ENCODE measurements at regions not wholly inside any gene's neighbourhood (a gene's known extent, or its start where the extent isn't known, plus 50 kb on each side); places are given as distances from the start of the nearest gene placed in this dataset.

DNA sequence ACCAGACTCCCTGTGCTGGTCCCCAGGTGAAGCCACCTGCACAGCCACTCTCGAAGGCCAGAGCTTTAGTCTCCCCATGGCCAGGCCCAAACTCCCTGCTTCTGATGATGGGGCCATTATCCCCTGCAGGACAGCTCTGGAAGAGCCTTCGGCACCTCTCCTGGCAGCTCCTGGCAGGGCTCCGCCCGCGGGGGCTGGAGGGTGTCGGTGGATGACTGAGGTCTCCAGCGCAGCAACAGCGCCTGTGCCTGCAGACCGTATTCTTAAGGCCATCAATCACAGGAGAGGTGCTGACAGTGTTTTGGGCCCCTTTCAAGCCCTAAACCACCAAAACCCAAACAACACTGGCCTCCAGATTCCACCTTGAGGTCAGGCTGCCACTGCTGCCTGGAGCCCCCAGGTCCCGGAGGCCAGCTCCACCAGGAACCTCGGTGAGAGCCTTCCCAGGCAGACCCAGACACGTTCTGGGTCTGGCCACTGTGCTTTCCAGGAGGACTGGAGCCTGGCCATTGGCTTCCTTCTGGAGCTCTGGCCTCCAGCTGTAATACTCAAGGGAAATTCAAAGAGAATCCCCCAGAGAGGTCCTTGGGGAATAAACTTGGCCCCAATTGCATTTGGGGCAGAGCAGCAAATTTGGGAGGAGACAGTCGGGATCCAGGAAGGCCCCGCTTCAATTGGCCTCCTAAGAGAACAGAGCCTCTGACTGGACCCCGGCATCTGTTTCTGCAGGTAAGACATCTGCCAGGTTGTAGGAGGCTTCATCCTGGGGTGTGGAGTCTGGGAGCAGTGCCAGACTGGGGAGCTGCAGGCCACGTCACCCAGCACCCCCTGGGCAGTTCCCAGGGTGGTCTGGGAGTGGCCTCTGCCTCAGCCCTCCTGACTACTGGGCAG is 210.6 kb upstream of the RTL1 start:
- H3K4me3 ChIP-seq = no peak overlapping the region
- H3K36me3 ChIP-seq = no peaks in the 10 kb centered on the region
- TF ChIP-seq POLR2A (IDR thresholded peaks at IDR 0.05) = no peak
- TF ChIP-seq, protein P1, sequence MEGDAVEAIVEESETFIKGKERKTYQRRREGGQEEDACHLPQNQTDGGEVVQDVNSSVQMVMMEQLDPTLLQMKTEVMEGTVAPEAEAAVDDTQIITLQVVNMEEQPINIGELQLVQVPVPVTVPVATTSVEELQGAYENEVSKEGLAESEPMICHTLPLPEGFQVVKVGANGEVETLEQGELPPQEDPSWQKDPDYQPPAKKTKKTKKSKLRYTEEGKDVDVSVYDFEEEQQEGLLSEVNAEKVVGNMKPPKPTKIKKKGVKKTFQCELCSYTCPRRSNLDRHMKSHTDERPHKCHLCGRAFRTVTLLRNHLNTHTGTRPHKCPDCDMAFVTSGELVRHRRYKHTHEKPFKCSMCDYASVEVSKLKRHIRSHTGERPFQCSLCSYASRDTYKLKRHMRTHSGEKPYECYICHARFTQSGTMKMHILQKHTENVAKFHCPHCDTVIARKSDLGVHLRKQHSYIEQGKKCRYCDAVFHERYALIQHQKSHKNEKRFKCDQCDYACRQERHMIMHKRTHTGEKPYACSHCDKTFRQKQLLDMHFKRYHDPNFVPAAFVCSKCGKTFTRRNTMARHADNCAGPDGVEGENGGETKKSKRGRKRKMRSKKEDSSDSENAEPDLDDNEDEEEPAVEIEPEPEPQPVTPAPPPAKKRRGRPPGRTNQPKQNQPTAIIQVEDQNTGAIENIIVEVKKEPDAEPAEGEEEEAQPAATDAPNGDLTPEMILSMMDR (IDR thresholded peaks at IDR 0.05) = no peak
- no peaks in the 10 kb centered on the region for H3K27me3 ChIP-seq
- H3K9me3 ChIP-seq = no peaks in the 10 kb centered on the region
- peak in 2 of 3 donors; percentile 4 to 10 for DNase-seq
- H3K4me1 ChIP-seq = no peaks in the 10 kb centered on the region
- H3K27ac ChIP-seq = no peak overlapping the region

DNA sequence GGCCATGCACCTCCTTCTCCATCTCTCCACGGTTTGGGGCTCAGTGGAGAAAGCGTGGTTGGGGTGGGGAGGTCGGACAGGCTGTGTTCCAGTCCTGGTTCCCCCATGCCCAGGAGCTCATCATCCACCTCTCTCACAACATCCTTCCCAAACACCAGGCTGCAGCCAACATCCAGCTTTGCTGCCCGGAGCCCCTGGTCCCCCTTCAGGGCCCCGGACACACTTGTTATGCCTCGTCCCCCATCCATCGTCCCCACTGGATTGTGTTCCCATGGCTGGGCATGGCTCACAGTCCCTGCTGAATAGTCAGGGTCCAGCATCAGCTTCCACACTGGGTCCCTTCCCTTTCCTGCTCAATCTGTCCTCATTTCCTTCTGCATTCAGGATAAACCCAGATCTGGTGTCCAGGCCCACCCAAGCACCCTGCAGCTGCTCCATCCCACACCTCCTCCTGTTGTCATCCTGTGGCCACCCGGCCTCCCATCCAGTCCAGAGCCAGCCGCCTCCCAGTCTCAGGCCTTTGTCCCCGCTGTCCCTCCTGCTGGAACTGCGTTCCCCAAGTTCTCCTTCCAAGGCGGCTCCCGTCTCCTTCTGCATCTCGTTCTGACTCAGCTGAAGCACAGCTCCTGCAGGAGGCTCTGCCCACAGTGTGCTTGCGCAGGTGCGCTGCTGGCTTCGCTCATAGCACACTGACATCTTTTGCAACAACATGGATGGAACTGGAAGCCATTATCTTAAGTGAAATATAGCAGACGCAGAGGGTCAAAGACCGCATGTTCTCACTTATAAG is 211.4 kb upstream of the RTL1 start:
- no peaks in the 10 kb centered on the region for H3K4me1 ChIP-seq
- H3K27ac ChIP-seq = no peak overlapping the region
- no peaks in the 10 kb centered on the region for H3K9me3 ChIP-seq
- DNase-seq = peak in 1 of 3 donors; percentile 36
- H3K4me3 ChIP-seq = no peak overlapping the region
- no peak for TF ChIP-seq POLR2A (IDR thresholded peaks at IDR 0.05)
- TF ChIP-seq, protein P1 (IDR thresholded peaks at IDR 0.05) = no peak
- H3K36me3 ChIP-seq = no peaks in the 10 kb centered on the region
- no peaks in the 10 kb centered on the region for H3K27me3 ChIP-seq

DNA sequence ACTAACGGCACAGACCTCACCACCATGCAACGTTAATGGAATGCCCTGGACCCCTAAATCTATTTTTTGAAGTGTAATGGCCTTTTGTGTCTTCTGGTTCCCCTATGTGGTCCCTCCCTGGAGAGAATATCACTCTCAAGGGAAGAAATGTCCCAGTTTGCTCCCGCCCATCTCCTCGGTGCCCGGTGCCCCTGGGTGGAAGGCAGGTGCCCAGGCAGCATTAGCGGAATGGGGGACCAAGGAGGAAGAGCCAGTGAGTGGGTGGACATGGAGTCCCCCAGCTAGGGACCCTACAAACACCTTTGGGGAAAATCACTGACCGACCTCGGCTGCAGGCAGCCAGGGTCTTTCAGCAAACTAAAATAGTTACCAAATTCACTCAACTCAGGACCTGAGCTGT is 212.1 kb upstream of the RTL1 start:
- Histone ChIP-seq H3K4me1 (no peaks in the 10 kb centered on the region), H3K9me3 (no peaks in the 10 kb centered on the region), H3K36me3 (no peaks in the 10 kb centered on the region), H3K4me3 (no peak overlapping the region), H3K27me3 (no peaks in the 10 kb centered on the region), H3K27ac (no peak overlapping the region)
- peak in 1 of 3 donors; percentile 9 for DNase-seq
- no peak for TF ChIP-seq POLR2A (IDR thresholded peaks at IDR 0.05)
- TF ChIP-seq, protein P1 (IDR thresholded peaks at IDR 0.05) = no peak

DNA sequence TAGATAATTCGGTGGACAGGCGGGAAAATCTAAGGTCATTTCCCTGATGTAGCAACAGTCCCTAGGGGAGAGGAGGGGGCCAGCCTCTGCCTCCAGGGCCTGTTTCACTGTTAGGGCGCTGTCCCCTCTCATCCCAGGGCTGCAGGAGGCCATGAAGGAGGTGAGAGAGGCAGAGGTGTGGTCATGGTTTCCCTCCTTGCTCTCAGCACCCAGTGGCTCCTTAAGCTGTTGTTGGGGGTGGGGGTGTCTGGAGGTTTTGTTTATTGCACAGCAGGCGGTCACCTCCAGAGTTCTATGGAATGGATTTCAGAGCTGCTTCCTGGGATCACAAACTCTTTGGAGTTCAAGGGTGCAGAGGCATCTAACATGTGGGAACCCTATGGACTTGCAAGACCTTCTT is 212.5 kb upstream of the RTL1 start:
- TF ChIP-seq POLR2A (IDR thresholded peaks at IDR 0.05) = no peak
- TF ChIP-seq, protein P1 (IDR thresholded peaks at IDR 0.05) = no peak
- Histone ChIP-seq H3K36me3 (no peaks in the 10 kb centered on the region), H3K4me1 (no peaks in the 10 kb centered on the region), H3K4me3 (no peak overlapping the region), H3K9me3 (no peaks in the 10 kb centered on the region), H3K27me3 (no peaks in the 10 kb centered on the region), H3K27ac (no peak overlapping the region)
- DNase-seq = no peak

DNA sequence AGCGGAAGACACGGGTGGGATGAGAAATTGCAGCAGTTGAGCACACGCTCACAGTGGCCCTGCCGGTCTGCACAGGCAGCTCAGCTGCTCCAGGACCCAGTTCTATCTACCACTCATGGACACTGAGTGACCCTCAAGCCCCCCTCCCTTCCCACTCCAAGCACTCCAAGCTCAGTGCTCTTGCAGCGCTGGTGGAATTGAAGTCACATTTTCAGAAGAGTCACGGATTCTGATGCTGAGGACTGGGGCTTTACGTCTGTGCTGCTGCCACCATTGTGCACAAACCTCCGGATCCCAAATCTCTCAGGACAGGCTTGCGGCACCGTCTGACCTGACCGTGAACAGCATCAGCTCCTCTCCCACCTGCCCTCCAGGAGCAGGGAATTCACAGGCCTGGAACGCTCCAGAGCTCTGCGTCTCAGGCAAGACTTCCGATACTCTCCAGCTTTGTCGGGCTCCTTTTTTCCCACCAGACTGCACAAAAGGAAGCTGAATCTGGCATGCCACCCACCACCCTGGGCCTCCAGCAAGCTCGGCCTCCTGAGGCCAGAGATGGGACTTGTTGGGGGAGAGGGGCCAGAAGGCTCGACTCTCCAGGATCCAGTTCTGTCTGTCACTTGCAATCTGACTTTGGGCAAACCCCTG is 213.1 kb upstream of the RTL1 start:
- Histone ChIP-seq H3K27ac (no peak overlapping the region), H3K4me1 (no peaks in the 10 kb centered on the region), H3K36me3 (no peaks in the 10 kb centered on the region), H3K4me3 (no peak overlapping the region), H3K9me3 (no peaks in the 10 kb centered on the region), H3K27me3 (no peaks in the 10 kb centered on the region)
- DNase-seq = peak in 2 of 3 donors; percentile 9
- TF ChIP-seq, protein P1 (IDR thresholded peaks at IDR 0.05) = no peak
- TF ChIP-seq POLR2A (IDR thresholded peaks at IDR 0.05) = no peak
